ENCODE measurements at regions not wholly inside any gene's neighbourhood (a gene's known extent, or its start where the extent isn't known, plus 50 kb on each side); places are given as distances from the start of the nearest gene placed in this dataset.

- Mint-ChIP-seq H3K4me1 (no peaks in the 10 kb centered on the region), H3K36me3 (ENCODE audit: low read depth) (no peaks in the 10 kb centered on the region), H3K27ac (no peak overlapping the region), H3K9me3 (no peaks in the 10 kb centered on the region), H3K27me3 (no peaks in the 10 kb centered on the region), H3K4me3 (no peak overlapping the region)
- ATAC-seq (replicated peaks): no peak
Measured at GRCh38 chr6:163730246-163731210, 316.0 kb downstream of the QKI start.

GRCh38 chr6:163729127-163729872 is 314.8 kb downstream of the QKI start:
- no peaks in the 10 kb centered on the region for H3K9me3 Mint-ChIP-seq
- H3K27ac Mint-ChIP-seq: no peak overlapping the region
- H3K4me3 Mint-ChIP-seq: no peak overlapping the region
- H3K27me3 Mint-ChIP-seq: no peaks in the 10 kb centered on the region
- no peak for ATAC-seq (replicated peaks)
- H3K4me1 Mint-ChIP-seq: no peaks in the 10 kb centered on the region
- H3K36me3 Mint-ChIP-seq (ENCODE audit: low read depth): no peaks in the 10 kb centered on the region

- Mint-ChIP-seq H3K9me3 (no peaks in the 10 kb centered on the region), H3K27ac (no peak overlapping the region), H3K27me3 (no peaks in the 10 kb centered on the region), H3K36me3 (ENCODE audit: low read depth) (no peaks in the 10 kb centered on the region), H3K4me3 (no peak overlapping the region), H3K4me1 (no peaks in the 10 kb centered on the region)
- ATAC-seq (replicated peaks): no peak
Measured at GRCh38 chr6:163728442-163729126, 314.1 kb downstream of the QKI start.

- Mint-ChIP-seq H3K36me3 (ENCODE audit: low read depth) (no peaks in the 10 kb centered on the region), H3K9me3 (no peaks in the 10 kb centered on the region), H3K27me3 (no peaks in the 10 kb centered on the region), H3K4me3 (no peak overlapping the region), H3K27ac (no peak overlapping the region), H3K4me1 (no peaks in the 10 kb centered on the region)
- no peak for ATAC-seq (replicated peaks)
Measured at GRCh38 chr6:163726037-163726695, 311.6 kb downstream of the QKI start.

GRCh38 chr6:163725008-163725941 is 310.8 kb downstream of the QKI start:
- Mint-ChIP-seq H3K4me1 (no peaks in the 10 kb centered on the region), H3K4me3 (no peak overlapping the region), H3K36me3 (ENCODE audit: low read depth) (no peaks in the 10 kb centered on the region), H3K9me3 (no peaks in the 10 kb centered on the region), H3K27ac (no peak overlapping the region), H3K27me3 (no peaks in the 10 kb centered on the region)
- ATAC-seq (replicated peaks): no peak

- Mint-ChIP-seq H3K9me3 (no peaks in the 10 kb centered on the region), H3K27me3 (no peaks in the 10 kb centered on the region), H3K4me3 (no peak overlapping the region), H3K27ac (no peak overlapping the region), H3K4me1 (no peaks in the 10 kb centered on the region), H3K36me3 (ENCODE audit: low read depth) (no peaks in the 10 kb centered on the region)
- no peak for ATAC-seq (replicated peaks)
Measured at GRCh38 chr6:163724196-163724595, 309.7 kb downstream of the QKI start.

- Mint-ChIP-seq H3K9me3 (no peaks in the 10 kb centered on the region), H3K27ac (no peak overlapping the region), H3K27me3 (no peaks in the 10 kb centered on the region), H3K36me3 (ENCODE audit: low read depth) (no peaks in the 10 kb centered on the region), H3K4me1 (no peaks in the 10 kb centered on the region), H3K4me3 (no peak overlapping the region)
- no peak for ATAC-seq (replicated peaks)
Measured at GRCh38 chr6:163723759-163724158, 309.2 kb downstream of the QKI start.

- no peaks in the 10 kb centered on the region for H3K9me3 Mint-ChIP-seq
- no peak overlapping the region for H3K27ac Mint-ChIP-seq
- no peaks in the 10 kb centered on the region for H3K36me3 Mint-ChIP-seq (ENCODE audit: low read depth)
- no peak for ATAC-seq (replicated peaks)
- H3K4me1 Mint-ChIP-seq: no peaks in the 10 kb centered on the region
- no peak overlapping the region for H3K4me3 Mint-ChIP-seq
- H3K27me3 Mint-ChIP-seq: peaks cover 5% of the 10 kb centered on the region
Measured at GRCh38 chr6:163721922-163722692, 307.6 kb downstream of the QKI start.

GRCh38 chr6:163721435-163721834 is 306.9 kb downstream of the QKI start:
- ATAC-seq (replicated peaks): no peak
- H3K4me1 Mint-ChIP-seq: no peaks in the 10 kb centered on the region
- H3K27ac Mint-ChIP-seq: no peak overlapping the region
- peaks cover 8% of the 10 kb centered on the region for H3K27me3 Mint-ChIP-seq
- no peak overlapping the region for H3K4me3 Mint-ChIP-seq
- no peaks in the 10 kb centered on the region for H3K9me3 Mint-ChIP-seq
- no peaks in the 10 kb centered on the region for H3K36me3 Mint-ChIP-seq (ENCODE audit: low read depth)

GRCh38 chr6:163720460-163721235 is 306.1 kb downstream of the QKI start:
- ATAC-seq (replicated peaks): no peak

GRCh38 chr6:163720005-163720404 is 305.5 kb downstream of the QKI start:
- Mint-ChIP-seq H3K27me3 (peaks cover 8% of the 10 kb centered on the region), H3K36me3 (ENCODE audit: low read depth) (no peaks in the 10 kb centered on the region), H3K27ac (no peak overlapping the region), H3K9me3 (no peaks in the 10 kb centered on the region), H3K4me3 (no peak overlapping the region), H3K4me1 (no peaks in the 10 kb centered on the region)
- no peak for ATAC-seq (replicated peaks)

More at GRCh38 chr6:163720460-163721235, 306.1 kb downstream of the QKI start:
- Mint-ChIP-seq H3K36me3 (ENCODE audit: low read depth) (no peaks in the 10 kb centered on the region), H3K9me3 (no peaks in the 10 kb centered on the region), H3K27ac (no peak overlapping the region), H3K4me3 (no peak overlapping the region), H3K4me1 (no peaks in the 10 kb centered on the region), H3K27me3 (peaks cover 8% of the 10 kb centered on the region)

GRCh38 chr6:163719028-163719742 is 304.7 kb downstream of the QKI start:
- Mint-ChIP-seq H3K4me1 (no peaks in the 10 kb centered on the region), H3K4me3 (no peak overlapping the region), H3K27ac (no peak overlapping the region), H3K9me3 (no peaks in the 10 kb centered on the region), H3K36me3 (ENCODE audit: low read depth) (no peaks in the 10 kb centered on the region), H3K27me3 (peaks cover 8% of the 10 kb centered on the region)
- ATAC-seq (replicated peaks): no peak
